AG08395 (cell line): ENCODE measurements at regions not wholly inside any gene's neighbourhood (a gene's known extent, or its start where the extent isn't known, plus 50 kb on each side); places are given as distances from the start of the nearest gene placed in this dataset.

Source experiments
- DNase-seq: peaks from one replicate; pipeline ENCODE4 v3.0.0; 2012; ENCODE audit warnings: mixed read lengths, low spot score

DNA sequence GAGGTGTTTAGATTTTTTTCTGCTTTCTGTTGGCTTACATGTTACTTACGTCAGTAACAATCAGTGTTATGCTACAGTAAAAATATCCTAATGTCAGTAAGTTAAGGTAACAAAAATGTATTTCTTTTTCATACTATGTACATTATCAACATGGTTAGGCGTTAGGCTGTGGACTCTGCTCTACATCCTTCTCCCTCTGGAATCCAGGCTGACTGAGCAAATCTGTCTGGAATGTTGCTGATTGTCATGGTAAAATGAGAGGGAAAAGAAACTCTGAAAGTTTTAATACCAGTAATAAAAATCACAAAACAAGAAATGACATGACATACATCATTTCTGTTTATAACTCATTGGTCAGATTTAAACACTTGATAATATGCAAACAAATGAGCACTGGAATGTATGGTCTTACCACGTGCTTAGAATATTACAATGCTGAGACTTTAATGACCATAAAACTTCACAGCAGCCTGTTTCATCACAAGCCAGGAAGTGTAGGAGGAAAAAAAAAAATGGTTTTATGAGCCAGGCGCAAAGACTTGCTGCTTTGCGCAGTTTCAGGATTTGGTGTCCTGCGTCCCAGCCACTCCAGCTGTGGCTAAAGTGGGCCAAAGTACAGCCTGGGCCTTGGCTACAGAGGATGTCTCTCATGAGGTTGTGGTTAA, 252.4 kb downstream of the FSIP2 start:
- DNase-seq, result no peak

DNA sequence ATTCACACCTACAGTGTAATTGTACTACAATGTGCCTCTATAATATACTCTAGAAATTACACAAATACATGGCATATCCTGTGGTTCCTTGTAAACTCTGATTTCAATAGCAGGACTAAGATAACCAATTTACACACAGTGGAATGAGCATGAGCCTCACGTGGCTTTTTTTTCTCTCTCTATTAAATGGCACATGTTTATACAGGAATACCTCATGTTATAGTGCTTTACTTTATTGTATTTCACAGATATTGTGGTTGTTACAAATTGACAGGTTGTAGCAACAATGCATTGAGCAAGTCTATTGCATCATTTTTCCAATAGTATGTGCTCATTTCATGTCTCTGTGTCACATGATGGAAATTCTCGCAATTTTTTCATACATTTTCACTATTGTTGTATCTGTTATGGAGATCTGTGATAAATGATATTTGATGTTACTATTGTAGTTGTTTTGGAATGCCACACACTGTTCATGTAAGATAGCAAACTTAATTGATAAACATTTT, 260.0 kb downstream of the FSIP2 start:
- DNase-seq, result no peak

DNA sequence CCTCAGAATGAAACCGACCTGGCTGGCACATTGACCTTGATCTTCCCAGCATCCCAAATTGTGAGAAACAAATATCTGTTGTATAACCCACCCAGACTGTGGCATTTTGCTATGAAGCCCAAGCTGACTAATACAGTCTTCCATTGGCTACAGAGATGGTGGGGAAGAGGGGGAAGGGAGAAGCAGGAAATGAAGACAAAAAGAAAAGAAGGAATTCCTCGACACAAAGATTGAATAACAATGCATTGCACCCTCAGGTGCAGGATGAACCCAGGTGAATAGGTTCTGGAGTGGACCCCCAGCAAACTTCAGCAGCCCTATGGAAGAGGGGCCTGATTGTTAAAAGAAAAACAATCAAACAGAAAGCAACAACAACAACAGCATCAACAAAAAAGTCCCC, 270.7 kb downstream of the FSIP2 start:
- no peak for DNase-seq

DNA sequence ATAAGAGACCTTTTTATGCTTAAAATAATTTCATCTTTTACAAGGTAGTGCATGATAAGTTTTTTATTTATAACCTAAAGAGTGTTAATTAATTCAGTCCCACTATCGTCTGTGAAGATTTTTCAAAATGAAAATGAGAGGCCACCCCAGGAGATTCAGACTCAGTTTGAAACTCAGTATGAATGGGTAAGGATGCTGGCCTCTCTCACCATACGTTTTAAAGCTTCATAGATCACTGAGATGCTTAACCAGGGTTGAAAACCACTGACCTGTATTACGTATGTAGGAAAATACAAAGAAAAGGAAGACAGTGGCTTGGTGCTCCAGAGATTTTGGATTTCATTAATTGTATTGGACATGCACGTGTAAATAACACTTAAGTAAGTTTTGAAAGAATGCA, 278.7 kb downstream of the FSIP2 start:
- DNase-seq, result no peak

DNA sequence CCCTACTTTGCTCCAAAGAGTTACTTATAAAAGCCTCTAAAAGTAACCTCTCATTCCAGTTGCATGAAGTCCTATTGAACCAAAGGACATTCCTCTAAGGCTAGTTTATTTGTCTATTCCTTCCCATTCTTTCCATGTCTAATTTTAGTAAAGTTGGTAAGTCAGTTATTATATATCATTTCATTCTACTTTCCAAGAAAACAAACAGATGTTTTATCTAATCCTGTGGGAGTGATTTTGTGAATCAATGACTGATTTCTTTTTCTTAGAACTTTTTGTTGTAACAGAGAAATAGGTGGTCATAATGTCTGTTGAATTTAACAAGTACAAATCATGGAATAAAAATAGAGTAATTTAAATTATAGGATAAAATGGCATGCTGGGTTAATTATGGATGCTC, 286.3 kb downstream of the FSIP2 start:
- no peak for DNase-seq

DNA sequence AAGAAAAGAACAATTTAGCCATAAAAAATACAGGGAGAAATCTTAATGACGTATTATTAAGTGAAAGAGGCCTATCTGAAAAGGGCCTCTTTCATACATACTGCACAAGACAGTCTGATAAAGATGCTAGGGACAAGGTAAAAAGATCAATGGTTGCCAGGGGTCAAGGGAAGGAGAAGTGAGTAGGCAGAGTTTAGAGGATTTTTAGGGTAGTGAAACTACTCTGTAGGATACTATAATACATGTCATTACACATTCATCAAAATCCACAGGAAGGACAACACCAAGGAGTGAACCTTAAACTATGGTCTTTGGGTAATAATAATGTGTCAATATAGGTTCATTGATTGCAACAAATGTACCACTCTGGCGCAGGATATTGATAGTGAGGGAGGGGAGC, 289.3 kb downstream of the FSIP2 start:
- no peak for DNase-seq

DNA sequence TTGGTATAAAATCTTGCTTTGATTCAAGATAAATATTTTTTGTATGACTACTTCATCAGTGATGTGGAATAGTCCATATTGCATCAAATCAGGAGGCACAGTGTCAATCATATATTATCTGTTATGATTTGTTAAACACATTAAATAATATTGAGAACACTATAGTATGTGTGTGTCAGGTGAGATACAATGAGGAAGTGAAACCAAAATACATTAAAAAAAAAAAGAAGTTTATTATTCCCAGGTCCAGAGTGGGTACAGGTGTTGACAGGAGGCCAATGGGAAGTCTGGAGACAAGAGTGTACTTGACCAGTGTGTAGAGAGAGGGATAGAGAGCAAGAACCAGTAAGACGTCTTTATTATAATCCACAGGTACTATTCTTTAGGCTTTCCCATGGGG, 292.6 kb downstream of the FSIP2 start:
- no peak for DNase-seq

DNA sequence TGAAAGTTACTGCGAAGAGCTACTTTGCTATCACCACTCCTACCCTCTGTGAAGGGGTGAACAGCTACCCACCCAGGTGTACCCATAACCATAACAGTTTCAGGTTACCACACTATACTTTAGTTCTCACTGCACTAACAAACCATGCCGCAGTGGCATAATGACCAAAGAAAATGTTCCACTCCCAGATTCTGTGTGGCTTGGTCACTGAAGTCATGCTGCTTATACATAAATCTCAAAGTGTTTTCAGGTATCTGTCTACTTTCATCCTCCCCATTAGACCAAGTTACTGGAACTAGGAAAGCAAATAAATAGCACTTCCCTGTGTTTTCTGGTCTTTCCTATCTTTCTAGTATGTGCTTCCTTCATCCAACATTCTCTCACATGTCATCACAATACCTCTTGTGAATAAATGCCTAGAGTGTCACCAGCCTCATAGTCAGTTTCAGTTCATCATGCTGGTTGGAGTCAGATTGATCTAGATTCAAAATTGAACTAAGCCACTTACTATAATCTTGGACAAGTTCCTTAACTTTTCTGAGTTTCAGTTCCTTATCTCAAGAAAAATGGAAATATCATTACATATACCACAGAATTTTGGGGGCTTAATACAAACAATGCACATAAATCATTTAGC, 293.6 kb downstream of the FSIP2 start:
- no peak for DNase-seq

DNA sequence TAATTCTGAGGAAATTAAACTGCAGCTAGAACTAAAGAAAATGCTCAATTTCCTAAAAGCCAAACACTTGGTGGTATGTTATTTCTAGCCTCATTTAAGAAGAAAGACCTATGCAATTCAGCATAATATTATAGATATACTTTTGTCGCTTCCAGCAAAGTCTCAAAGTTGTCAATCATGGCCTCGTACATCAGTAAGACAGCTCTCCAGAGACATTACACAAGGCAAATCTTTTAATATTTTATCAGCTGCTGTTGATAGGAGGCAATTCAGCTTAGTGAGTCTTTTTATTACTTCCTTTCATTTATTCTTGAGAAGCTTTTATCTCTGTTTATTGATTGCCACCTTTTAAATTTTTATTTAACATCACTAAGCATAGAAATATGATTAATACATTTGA, 294.3 kb downstream of the FSIP2 start:
- DNase-seq, result no peak

DNA sequence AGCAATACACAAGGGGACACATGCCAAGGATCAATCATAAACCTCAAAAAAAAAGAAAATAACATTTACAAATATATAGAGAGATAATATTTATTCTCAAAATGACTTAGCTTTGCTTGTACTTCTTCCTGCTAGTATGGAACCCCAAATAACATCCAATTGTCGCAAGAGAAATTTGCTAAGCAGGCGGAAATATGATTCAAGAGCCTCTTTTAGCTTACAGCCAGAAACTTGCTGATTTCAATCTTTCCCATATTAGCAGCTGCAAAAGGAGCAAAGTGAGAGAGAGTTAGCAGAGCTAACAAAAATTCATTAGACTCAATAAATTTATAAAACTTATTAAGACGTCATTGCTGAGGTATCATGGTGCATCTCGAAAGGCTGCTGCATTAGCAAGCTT, 294.9 kb downstream of the FSIP2 start:
- DNase-seq, result no peak

DNA sequence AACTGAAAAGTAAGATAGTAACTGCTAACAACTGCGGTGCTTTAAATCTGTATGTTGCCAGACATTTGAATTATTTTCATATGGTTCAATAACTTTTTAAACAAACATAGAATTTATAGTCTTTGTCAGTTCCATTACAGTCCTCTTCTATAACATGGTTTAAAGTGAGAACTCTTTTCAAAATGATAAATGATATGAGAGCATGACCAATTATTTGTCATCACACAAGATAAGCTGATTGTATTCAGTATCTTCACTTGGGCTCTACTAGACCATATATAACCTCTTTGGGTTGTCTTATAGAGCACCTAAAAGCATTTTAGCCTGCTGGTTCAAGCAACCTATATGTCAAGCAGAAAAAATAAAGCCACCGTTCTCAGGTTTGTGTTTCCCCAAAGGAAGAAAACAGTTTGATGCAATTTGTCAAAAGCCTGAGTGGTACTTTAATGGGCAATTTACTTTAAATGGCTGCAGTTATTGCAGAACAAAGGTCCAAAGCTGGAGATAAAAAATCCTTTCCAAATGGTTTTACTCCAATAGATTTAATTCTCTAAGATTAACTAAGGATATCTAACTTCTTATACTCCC, 298.4 kb downstream of the FSIP2 start:
- DNase-seq, result no peak

DNA sequence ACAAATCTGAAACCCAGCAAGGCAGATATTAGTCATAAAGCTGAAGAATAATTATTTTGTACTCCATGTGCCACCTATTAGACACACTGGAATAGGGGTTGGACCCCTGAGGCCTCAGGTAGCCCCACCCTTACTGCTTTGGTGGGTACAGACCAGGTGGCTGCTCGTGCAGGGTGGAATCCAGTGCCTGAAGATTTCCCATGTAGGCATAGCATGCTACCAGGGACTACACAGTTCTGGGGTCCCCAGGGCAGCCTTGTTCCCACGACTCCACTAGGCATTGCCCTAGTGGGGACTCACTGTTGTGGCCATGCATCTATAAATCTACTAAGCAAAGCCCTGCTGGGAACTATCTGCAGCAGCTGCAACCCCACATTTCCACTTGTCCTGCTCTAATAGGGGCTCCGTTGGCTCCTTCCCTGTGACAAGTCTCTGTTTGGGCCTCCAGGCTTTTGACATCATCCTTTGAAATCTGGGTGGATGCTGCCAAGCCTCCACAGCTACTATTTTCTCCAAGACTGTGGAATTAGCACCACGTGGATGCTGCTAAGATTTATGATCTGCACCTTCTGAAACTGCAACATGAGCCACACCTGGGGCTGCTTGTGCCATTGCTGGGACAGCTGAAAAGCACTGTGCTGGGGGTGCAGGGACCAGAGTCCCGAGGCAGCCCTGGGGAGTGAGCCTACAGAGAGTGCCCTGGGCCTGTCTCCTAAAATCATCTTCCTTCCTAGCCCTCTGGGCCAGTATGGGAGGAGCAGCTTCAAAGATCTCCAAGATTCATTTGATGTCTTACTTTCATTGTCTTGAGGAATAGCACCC, 303.8 kb downstream of the FSIP2 start:
- no peak for DNase-seq

DNA sequence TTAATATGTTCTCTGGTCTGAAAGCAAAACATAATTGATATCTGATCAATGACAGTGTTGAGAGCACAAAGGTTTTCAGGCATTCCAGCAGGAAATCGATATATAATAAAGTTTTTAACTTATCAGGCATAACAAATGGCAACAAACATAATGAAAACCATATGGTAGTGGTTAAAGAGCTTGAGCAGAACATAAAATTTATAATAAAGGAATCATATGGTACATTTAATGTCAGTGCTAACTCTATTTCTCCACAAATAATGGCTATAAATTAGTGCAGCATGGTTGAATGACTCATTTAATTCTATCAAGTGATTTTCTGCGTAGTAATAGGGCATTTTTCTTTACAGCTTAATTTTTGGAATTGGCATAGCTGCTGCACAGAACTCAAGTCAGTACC, 306.2 kb downstream of the FSIP2 start:
- DNase-seq, result no peak

DNA sequence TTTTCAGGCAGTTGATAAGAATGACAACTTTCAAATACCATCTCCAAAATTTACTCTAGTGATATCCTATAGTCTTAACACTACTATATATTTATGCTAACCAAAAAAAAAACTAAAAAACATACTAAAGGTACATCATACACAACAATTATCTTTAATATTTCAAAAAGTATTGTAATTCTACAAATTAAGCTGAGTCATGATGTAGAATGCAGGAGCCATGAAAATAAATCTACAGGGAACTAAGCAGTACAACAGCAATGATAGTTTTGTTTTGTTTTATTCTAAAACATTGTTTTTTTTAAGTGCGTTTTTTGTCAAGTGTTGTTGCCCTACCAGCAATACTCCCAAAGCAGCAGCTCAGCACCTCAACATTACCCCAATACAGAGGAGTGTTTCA, 314.3 kb downstream of the FSIP2 start:
- DNase-seq, result no peak

DNA sequence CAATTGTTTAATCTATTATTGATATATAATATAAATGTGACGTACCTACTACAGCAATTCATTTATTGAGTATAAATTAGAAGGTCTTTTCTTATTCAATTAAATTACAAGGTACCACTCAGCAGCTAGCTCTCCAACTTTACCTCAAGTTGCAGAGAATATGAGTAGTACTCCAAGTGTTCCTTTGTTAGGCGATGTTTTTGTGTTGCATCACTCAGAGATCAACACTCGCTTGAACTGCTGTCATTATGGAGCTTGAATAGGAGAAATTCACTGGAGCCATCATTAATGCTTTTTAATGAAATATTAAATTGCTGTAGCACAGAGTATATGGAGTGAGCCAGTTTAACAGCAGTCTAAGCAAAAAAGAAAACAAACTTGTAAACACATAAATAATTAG, 320.0 kb downstream of the FSIP2 start:
- no peak for DNase-seq

DNA sequence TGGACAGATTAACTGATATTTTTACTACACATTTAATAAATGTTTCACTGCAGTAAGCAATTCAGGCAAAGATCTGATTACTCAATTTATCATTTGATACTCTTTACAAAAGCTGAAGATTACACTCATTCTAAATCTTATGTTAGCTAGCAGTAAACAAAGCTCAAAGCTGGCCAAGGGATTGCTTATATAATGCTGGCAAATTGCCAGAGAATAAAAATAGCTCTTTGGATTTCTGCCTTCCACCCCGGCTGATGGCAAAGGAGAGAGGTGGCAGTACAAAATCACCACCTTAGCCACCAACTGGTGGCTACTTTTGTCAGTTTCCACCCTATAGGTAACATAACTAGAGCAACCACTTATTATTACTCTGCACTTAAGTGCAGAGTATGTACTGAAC, 320.5 kb downstream of the FSIP2 start:
- DNase-seq, result no peak

DNA sequence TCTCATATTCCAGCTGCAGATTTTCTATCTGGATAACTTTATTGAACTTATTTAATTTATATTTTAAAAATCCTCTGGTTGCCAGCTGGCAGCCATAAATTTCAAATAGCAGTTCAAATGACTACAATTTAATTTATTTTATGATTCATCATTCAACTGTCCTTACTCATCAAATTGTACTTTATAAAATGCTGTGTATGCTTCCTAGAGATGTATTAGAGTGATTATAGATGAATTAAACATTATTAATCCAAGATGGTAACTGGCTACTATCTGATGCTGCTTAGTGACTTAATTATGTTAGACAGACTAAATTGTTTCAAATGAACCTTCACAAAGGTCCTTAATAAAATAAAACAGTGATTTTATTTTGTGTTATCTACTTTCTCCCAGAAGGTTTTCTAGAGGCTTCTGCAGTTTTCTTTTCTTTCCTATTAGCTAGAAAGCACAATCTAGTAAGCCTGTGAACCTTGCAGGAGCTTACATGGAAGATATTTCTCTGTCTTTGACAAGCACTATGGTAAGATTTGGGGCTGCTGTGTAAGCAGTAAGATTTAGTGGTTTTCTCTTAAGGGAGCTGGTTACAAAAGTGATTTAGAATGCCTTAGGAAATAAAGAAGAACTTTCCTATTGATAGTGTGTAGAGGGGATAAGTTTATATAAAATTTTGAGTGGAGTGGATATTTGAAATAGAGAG, 322.3 kb downstream of the FSIP2 start:
- no peak for DNase-seq

DNA sequence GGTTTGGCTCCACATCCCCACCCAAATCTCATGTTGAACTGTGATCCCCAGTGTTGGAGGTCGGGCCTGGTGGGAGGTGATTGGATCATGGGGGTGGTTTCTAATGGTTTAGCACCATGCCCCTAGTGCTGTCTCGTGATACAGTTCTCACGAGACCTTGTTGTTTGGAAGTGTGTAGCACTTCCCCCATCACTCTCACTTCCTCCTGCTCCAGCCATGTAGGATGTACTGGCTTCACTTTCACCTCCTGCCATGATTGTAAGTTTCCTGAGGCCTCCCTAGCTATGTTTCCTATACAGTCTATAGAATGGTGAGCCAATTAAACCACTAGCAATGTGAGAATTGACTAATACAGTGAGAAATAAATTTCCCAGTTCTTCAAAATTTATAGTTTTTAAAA, 325.9 kb downstream of the FSIP2 start:
- no peak for DNase-seq

DNA sequence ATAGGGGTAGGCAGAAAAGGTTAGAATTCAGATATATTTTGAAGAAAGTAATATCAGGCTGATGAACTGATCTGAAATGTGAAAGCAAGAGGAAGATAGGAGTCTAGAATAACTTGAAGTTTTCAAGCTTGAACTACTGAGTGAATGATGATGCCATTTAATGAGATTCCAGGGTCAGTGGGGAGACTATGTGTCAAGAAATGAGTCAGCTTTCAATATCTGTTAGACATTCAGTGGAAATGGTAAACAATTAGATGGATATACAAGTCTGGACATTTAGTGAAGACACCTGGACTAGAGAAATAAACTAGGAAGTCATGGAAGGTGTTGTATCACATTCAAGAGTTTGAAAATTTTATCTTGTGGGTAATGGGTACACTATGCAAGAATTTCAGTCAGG, 326.9 kb downstream of the FSIP2 start:
- no peak for DNase-seq

DNA sequence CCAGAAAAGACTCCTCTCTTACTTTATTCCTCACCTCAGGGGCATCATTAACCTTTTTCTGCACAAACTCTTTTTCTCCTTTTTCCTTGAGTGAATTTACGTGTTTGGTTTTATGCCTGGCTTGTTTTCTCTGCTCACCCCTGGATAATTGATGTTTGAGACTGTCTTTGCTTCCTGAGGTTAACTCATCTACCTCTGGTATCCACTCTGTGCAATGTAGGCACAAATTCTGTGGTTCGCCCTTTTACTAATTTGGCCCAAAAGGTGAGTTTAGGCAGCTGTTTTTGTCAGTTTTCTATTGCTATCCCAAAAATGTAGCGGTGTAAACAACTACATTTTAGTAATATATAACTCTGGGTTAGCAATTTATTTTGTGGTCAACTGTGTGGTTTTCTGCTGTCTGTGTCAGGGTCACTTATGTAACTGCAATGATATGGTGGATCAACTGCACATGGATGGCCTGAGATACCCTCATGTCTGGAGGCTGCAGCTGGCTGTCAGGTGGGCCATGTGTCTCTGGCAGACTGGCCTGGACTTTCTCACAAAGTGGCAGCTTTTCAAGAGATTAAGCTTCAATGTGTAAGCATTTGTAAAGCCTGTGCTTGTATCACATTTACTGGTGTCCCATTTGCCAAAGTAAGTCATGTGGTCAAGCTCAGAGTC, 329.7 kb downstream of the FSIP2 start:
- DNase-seq, result no peak

DNA sequence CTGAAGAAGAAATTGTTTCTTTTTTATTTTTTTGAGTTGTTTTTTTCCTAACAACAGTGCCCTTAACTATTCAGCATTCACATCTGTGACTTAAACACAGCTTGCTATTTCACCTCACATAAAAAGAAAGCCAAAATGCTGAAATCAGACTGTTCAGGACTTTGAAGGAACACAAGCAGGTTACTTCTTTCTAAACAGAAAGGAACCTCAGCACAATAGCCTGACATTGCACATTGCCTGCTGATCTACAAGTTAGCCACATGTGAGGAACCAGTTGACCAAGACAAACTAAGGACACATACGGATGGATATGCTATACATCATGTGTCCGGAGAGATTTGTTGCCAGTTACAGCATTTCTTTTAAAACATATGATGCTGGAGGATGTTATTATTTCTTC, 331.1 kb downstream of the FSIP2 start:
- DNase-seq, result no peak

DNA sequence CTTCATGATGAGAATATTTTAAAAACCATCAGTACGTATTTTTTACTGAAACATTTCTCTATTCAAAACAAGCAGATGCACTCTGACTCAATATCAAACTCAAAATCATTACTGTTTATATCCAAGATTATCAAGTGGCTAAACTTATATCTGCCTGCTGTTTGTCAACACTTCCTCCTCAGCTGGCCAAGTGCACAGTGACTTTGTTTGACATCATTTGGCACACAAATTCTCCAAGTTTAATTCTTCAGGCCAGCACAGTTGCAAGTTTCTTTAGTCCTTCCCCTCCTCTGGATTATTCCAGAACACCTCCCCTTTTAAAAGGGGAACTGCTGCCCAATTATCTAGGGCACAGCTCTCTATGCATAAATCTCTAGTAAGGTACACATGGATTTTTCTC, 346.6 kb downstream of the FSIP2 start:
- DNase-seq, result no peak
